Panc1 (cell line): ENCODE measurements at regions not wholly inside any gene's neighbourhood (a gene's known extent, or its start where the extent isn't known, plus 50 kb on each side); places are given as distances from the start of the nearest gene placed in this dataset.

ENCODE experiments used
- ATAC-seq: fragments of 200-7000 bp; cut with Tn5 transposase; 2 replicates; pipeline ENCODE4 v1.9.1; 2020; ENCODE audit warnings: mild to moderate bottlenecking, moderate library complexity
- BruUV-seq: library from RNA; stranded (reverse); fragments of 400-500 nt; replicated peaks from 2 replicates; lab custom pipeline; 2021; lab: Mats Ljungman, UMichigan
- CTCF ChIA-PET: fragments of 300-600 bp; sonication (Branson Sonifier 250); formaldehyde crosslinking; loops from one replicate; lab custom pipeline; 2022; ENCODE audit warnings: antibody characterized with exemption; lab: Charles Lee
- POLR2A ChIA-PET: fragments of 300-600 bp; sonication (Branson Sonifier 250); formaldehyde crosslinking; loops from one replicate; lab custom pipeline; 2022; ENCODE audit warnings: antibody characterized with exemption; lab: Charles Lee
- DNase-seq: peaks from one replicate; pipeline ENCODE4 v3.0.0-alpha.2; 2010; ENCODE audit warnings: low read depth, low spot score
- H3K27ac ChIP-seq: 2 replicates; pipeline ENCODE4 v1.5.1; 2011; ENCODE audit warnings: mild to moderate bottlenecking, low read length, inconsistent platforms
- H3K27me3 ChIP-seq: fragments of 200-500 bp; sonication (Bioruptor generic); 2 replicates; pipeline ENCODE4 v1.6.0; 2014; ENCODE audit warnings: low read length, inconsistent platforms; ENCODE audit not compliant: control insufficient read depth, insufficient read depth
- H3K36me3 ChIP-seq: fragments of 200-500 bp; sonication (Bioruptor generic); 2 replicates; pipeline ENCODE4 v1.5.1; 2014; ENCODE audit warnings: inconsistent platforms, mild to moderate bottlenecking, low read length, moderate library complexity; ENCODE audit not compliant: control insufficient read depth, insufficient read depth
- H3K4me1 ChIP-seq: 2 replicates; pipeline ENCODE4 v1.5.1; 2011; ENCODE audit warnings: inconsistent platforms, mild to moderate bottlenecking, low read length, moderate library complexity; ENCODE audit not compliant: control insufficient read depth, insufficient read depth
- H3K4me3 ChIP-seq, 2 experiments: 2 replicates each; pipeline ENCODE4 v1.5.1; 2011 to 2012; ENCODE audit warnings: low read depth in 2 of 2, low read length in 2 of 2, mild to moderate bottlenecking in 2 of 2, inconsistent platforms in 1 of 2, moderate library complexity in 1 of 2
- H3K9me3 ChIP-seq: fragments of 200-500 bp; sonication (Bioruptor generic); 2 replicates; pipeline ENCODE4 v1.5.1; 2014; ENCODE audit warnings: low read depth, mild to moderate bottlenecking, inconsistent platforms, low read length, moderate library complexity; ENCODE audit not compliant: control insufficient read depth, insufficient read depth
- POLR2AphosphoS5 ChIP-seq: IDR thresholded peaks from 2 replicates; pipeline ENCODE4 v1.6.1; 2012; ENCODE audit warnings: mild to moderate bottlenecking, low read depth, low read length, moderate library complexity
- SIN3A ChIP-seq: IDR thresholded peaks from 2 replicates; pipeline ENCODE4 v1.6.1; 2012; ENCODE audit warnings: low read depth, mild to moderate bottlenecking, low read length, moderate library complexity, borderline replicate concordance; ENCODE audit not compliant: insufficient read depth
- TCF7L2 ChIP-seq: IDR thresholded peaks from 2 replicates; pipeline ENCODE4 v1.6.1; 2011; ENCODE audit warnings: mild to moderate bottlenecking, low read depth, low read length, inconsistent platforms
- in situ Hi-C: cut with HindIII; loops from 2 replicates; pipeline ENCODE4 v1.10.0; 2016; ENCODE audit warnings: low sequenced_read_pairs, low pct_unique_long_range_greater_than_20kb
- intact Hi-C: fragments of 100-400 bp; cut with micrococcal nuclease; formaldehyde crosslinking; loops from one replicate; pipeline ENCODE4 v1.10.0; 2022; ENCODE audit not compliant: unreplicated experiment
- TF ChIP-seq, protein P1 (sequence below): fragments of 450-650 bp; IDR thresholded peaks from 2 replicates; pipeline ENCODE4 v1.5.1; 2017; ENCODE audit warnings: mild to moderate bottlenecking
- TF ChIP-seq, protein P2 (sequence below), 2 experiments: IDR thresholded peaks; 2 replicates each; pipeline ENCODE4 v1.6.1; 2011 to 2012; ENCODE audit warnings: low read depth in 2 of 2, control low read depth in 1 of 2, low read length in 1 of 2, mild to moderate bottlenecking in 1 of 2, moderate library complexity in 1 of 2; ENCODE audit not compliant: insufficient read depth in 1 of 2

DNA sequence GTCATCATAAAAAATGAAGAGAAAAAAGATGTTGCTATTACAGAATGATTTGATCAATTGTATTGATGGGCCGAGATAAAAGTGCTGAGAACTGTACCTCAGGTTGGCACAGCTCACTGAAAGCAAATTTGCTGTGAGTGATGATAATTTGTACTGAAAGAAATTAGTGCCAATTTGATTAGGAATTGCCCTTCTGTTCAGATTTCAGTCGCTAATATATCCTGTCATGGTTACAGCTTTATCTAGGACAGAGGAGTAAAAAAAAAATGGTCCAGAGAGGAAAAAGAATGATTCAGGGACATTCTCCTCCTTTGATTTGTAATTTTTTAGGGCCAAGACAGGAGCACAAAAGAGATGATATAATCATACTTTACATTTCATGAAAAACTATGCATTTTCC is 1264.2 kb downstream of the ROBO2 start:
- ChIA-PET CTCF (no interaction called here), POLR2A (no interaction called here)
- H3K27ac ChIP-seq, result no peak overlapping the region

DNA sequence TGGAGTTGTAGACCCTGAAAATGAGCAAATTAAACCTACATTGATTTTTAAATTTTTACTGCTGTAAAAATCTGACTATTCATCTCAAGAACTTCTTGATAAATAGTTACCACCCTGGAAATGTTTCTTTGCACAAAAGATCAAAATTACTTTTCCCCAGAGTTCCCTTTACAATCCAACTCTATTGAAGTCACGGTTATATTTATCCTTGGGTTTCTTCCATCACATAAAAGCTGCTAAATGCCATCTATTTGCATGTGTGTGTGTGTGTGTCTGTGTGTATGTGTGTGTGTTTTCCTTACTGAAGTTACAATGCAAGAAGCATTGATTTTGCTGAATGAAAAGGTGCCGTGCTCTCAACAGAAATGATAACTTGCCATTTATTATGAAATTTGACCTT is 1273.0 kb downstream of the ROBO2 start:
- TF ChIP-seq, protein P1, sequence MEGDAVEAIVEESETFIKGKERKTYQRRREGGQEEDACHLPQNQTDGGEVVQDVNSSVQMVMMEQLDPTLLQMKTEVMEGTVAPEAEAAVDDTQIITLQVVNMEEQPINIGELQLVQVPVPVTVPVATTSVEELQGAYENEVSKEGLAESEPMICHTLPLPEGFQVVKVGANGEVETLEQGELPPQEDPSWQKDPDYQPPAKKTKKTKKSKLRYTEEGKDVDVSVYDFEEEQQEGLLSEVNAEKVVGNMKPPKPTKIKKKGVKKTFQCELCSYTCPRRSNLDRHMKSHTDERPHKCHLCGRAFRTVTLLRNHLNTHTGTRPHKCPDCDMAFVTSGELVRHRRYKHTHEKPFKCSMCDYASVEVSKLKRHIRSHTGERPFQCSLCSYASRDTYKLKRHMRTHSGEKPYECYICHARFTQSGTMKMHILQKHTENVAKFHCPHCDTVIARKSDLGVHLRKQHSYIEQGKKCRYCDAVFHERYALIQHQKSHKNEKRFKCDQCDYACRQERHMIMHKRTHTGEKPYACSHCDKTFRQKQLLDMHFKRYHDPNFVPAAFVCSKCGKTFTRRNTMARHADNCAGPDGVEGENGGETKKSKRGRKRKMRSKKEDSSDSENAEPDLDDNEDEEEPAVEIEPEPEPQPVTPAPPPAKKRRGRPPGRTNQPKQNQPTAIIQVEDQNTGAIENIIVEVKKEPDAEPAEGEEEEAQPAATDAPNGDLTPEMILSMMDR, result no peak
- TF ChIP-seq, protein P2, sequence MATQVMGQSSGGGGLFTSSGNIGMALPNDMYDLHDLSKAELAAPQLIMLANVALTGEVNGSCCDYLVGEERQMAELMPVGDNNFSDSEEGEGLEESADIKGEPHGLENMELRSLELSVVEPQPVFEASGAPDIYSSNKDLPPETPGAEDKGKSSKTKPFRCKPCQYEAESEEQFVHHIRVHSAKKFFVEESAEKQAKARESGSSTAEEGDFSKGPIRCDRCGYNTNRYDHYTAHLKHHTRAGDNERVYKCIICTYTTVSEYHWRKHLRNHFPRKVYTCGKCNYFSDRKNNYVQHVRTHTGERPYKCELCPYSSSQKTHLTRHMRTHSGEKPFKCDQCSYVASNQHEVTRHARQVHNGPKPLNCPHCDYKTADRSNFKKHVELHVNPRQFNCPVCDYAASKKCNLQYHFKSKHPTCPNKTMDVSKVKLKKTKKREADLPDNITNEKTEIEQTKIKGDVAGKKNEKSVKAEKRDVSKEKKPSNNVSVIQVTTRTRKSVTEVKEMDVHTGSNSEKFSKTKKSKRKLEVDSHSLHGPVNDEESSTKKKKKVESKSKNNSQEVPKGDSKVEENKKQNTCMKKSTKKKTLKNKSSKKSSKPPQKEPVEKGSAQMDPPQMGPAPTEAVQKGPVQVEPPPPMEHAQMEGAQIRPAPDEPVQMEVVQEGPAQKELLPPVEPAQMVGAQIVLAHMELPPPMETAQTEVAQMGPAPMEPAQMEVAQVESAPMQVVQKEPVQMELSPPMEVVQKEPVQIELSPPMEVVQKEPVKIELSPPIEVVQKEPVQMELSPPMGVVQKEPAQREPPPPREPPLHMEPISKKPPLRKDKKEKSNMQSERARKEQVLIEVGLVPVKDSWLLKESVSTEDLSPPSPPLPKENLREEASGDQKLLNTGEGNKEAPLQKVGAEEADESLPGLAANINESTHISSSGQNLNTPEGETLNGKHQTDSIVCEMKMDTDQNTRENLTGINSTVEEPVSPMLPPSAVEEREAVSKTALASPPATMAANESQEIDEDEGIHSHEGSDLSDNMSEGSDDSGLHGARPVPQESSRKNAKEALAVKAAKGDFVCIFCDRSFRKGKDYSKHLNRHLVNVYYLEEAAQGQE (IDR thresholded peaks at IDR 0.05; ENCODE audit: insufficient read depth in 1 of 2, low read depth in 2 of 2, low read length in 1 of 2), result no peak
- ChIA-PET POLR2A (no interaction called here), CTCF (no interaction called here)
- H3K9me3 ChIP-seq, result no peaks in the 10 kb centered on the region
- H3K4me3 ChIP-seq, result no peak overlapping the region
- no peak for ATAC-seq
- no peaks in the 10 kb centered on the region for H3K27me3 ChIP-seq
- no TSS peak for BruUV-seq
- H3K27ac ChIP-seq, result no peak overlapping the region
- intact Hi-C loops, result no loop called here
- in situ Hi-C loops, result no loop called here
- H3K4me1 ChIP-seq, result no peaks in the 10 kb centered on the region
- no peaks in the 10 kb centered on the region for H3K36me3 ChIP-seq
- no peak for DNase-seq

More for the DNA sequence above, 1264.2 kb downstream of the ROBO2 start:
- no peak for ATAC-seq
- Histone ChIP-seq H3K9me3 (no peaks in the 10 kb centered on the region), H3K27me3 (no peaks in the 10 kb centered on the region), H3K4me1 (no peaks in the 10 kb centered on the region), H3K36me3 (no peaks in the 10 kb centered on the region), H3K4me3 (no peak overlapping the region)
- BruUV-seq, result no TSS peak
- DNase-seq, result no peak
- intact Hi-C loops (no loop called here), in situ Hi-C loops (no loop called here)
- TF ChIP-seq, protein P2 (IDR thresholded peaks at IDR 0.05; ENCODE audit: insufficient read depth in 1 of 2, low read depth in 2 of 2, low read length in 1 of 2), result no peak
- TF ChIP-seq, protein P1, result no peak
- TF ChIP-seq SIN3A, result no peak
- no peak for TF ChIP-seq TCF7L2
- TF ChIP-seq POLR2AphosphoS5, result no peak
